SJSA1 (cell line): ENCODE measurements at regions not wholly inside any gene's neighbourhood (a gene's known extent, or its start where the extent isn't known, plus 50 kb on each side); places are given as distances from the start of the nearest gene placed in this dataset.
"Not testable (repeated sequence)": the region's sequence is repeated elsewhere in the genome, so short reads cannot be mapped to it uniquely, and the experiment has no call there.

ENCODE experiments used
- DNase-seq, 2 experiments: peaks; one replicate each; pipeline ENCODE4 v3.0.0-alpha.2; 2015 to 2020; ENCODE audit warnings: low spot score in 2 of 2, low read depth in 1 of 2
- H3K27ac ChIP-seq: fragments of 250-450 bp; sonication (Bioruptor Pico); 2 replicates; pipeline ENCODE4 v1.5.1; 2020; ENCODE audit warnings: mild to moderate bottlenecking, moderate library complexity
- H3K27me3 ChIP-seq: fragments of 250-450 bp; sonication (Bioruptor Pico); replicated peaks from 2 replicates; pipeline ENCODE4 v1.5.1; 2020; ENCODE audit warnings: mild to moderate bottlenecking, moderate library complexity
- H3K36me3 ChIP-seq: fragments of 250-450 bp; sonication (Bioruptor Pico); 2 replicates; pipeline ENCODE4 v1.5.1; 2020; ENCODE audit warnings: mild to moderate bottlenecking
- H3K4me1 ChIP-seq: fragments of 250-450 bp; sonication (Bioruptor Pico); replicated peaks from 2 replicates; pipeline ENCODE4 v1.6.1; 2021; ENCODE audit warnings: mild to moderate bottlenecking
- H3K4me3 ChIP-seq: fragments of 250-450 bp; sonication (Bioruptor Pico); 2 replicates; pipeline ENCODE4 v1.5.1; 2020; ENCODE audit warnings: mild to moderate bottlenecking
- H3K9me3 ChIP-seq: fragments of 250-450 bp; sonication (Bioruptor Pico); replicated peaks from 2 replicates; pipeline ENCODE4 v1.5.1; 2020; ENCODE audit warnings: mild to moderate bottlenecking

GRCh38 chr12:13336216-13336615 is 139.7 kb downstream of the EMP1 start:
- H3K4me1 ChIP-seq: no peaks in the 10 kb centered on the region
- H3K36me3 ChIP-seq: no peaks in the 10 kb centered on the region
- no peak overlapping the region for H3K4me3 ChIP-seq
- DNase-seq: no peak
- H3K27me3 ChIP-seq: no peaks in the 10 kb centered on the region
- H3K27ac ChIP-seq: no peak overlapping the region
- H3K9me3 ChIP-seq: no peaks in the 10 kb centered on the region

GRCh38 chr12:13328535-13328934 is 132.0 kb downstream of the EMP1 start:
- Histone ChIP-seq H3K4me1 (no peaks in the 10 kb centered on the region), H3K27me3 (no peaks in the 10 kb centered on the region), H3K27ac (no peak overlapping the region), H3K4me3 (no peak overlapping the region), H3K9me3 (no peaks in the 10 kb centered on the region), H3K36me3 (no peaks in the 10 kb centered on the region)
- no peak for DNase-seq

DNA sequence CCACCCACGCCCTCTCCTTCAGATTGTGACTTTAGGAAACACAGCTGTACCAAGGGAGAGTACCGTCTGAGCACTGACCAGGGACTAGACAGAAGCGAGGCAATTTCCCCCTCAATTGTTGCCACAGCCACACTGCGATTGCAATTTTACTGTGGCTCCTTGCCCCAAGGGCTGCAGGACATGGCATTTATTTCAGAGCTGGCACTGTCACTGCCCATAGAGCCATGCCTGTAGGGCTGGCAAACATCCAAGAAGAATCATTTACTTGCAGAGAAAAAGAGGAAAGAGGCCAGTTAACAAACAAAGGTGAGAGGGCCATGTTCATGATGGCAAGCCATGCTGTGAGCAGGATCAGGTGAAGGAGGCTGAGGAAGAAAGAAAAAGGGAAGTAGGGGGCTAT is 129.6 kb downstream of the EMP1 start:
- Histone ChIP-seq H3K9me3 (no peaks in the 10 kb centered on the region), H3K4me1 (no peaks in the 10 kb centered on the region), H3K27ac (no peak overlapping the region), H3K36me3 (no peaks in the 10 kb centered on the region), H3K4me3 (no peak overlapping the region), H3K27me3 (no peaks in the 10 kb centered on the region)
- no peak for DNase-seq

- H3K36me3 ChIP-seq, DNase-seq, H3K27ac ChIP-seq, H3K27me3 ChIP-seq, H3K4me1 ChIP-seq, H3K9me3 ChIP-seq, H3K4me3 ChIP-seq: not testable (repeated sequence)
These were observed 128.5 kb downstream of the EMP1 start for GRCh38 chr12:13325037-13325436.

DNA sequence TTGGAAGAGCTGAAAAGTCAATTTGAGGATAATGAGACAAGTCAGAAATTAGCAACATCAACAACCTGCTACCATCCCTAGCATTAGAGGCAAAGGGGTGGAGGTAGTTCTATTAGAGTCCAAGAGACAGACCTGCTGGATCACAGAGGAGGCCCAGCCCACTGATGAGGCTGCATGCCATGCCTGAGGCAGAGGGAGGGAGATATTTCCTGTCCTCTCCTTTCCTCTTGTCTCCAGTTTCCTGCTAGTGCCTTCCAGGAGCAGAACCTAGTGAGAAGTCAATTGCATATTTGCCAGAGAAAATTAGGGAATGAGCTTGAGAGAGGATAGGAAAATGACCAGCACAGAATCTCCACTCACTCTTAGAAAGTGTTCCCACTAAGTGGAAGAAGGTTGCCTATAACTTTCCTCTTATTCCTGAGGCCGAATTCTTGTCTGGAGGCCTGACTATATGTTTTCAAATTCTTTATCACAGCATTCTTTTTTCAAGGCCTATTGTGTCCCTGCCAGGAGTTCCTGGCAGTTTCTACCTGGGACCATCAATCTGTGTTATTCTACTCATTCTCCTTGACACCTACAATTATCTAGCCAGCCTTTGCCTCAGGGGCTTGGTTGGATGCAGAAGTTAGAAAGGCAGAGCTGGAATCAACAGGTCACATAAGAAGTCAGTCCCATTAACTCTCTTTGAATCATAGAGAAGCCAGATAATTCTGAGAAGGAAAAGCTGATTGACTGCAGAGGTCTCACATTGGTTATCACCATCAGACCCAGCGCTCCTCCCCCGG is 121.9 kb downstream of the EMP1 start:
- Histone ChIP-seq H3K4me3 (no peak overlapping the region), H3K27me3 (peaks cover 5% of the 10 kb centered on the region; the same call in 1 of the 2 replicates), H3K27ac (no peak overlapping the region), H3K9me3 (no peaks in the 10 kb centered on the region), H3K36me3 (no peaks in the 10 kb centered on the region), H3K4me1 (no peaks in the 10 kb centered on the region)
- no peak for DNase-seq

DNA sequence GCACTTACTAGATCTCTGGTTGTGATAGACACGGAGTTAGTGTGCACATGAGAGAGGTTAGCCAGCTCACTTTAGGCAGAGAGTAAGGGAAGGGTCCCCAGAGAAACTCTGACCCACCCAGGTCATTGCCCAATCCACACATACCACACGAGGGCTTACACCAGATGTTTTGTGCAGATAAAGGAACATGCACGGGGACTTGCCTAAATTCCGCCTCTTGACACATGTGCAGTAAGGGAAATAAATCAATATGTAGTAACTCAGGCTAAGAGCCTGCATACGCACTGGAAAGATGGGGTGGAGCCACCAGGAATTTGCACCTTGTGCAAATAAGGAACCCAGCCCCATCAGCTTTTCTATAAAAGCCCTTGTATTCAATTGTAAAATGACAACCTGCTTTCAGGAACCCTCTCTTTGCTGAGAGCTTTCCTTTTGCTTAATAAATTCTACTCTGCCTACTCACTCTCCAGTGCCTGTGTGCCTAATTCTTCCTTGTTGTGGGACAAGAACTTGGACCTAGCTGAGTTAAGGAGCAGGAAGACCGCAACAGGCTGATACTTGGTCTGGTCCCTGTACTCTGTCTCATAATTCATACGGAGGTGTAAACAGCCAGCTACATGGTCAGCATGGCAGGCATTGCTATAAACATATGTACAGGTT is 120.2 kb downstream of the EMP1 start:
- H3K4me1 ChIP-seq: no peaks in the 10 kb centered on the region
- DNase-seq: no peak
- H3K27ac ChIP-seq: no peak overlapping the region

GRCh38 chr12:13313886-13314285 is 117.4 kb downstream of the EMP1 start:
- no peaks in the 10 kb centered on the region for H3K4me1 ChIP-seq
- H3K4me3 ChIP-seq: no peak overlapping the region
- H3K9me3 ChIP-seq: no peaks in the 10 kb centered on the region
- H3K27ac ChIP-seq: no peak overlapping the region
- H3K27me3 ChIP-seq: peaks cover 9% of the 10 kb centered on the region; the same call in 1 of the 2 replicates
- H3K36me3 ChIP-seq: no peaks in the 10 kb centered on the region
- no peak for DNase-seq

More for the DNA sequence above, 120.2 kb downstream of the EMP1 start:
- Histone ChIP-seq H3K4me3 (no peak overlapping the region), H3K27me3 (peaks cover 9% of the 10 kb centered on the region; the same call in 1 of the 2 replicates), H3K36me3 (no peaks in the 10 kb centered on the region), H3K9me3 (no peaks in the 10 kb centered on the region)

GRCh38 chr12:13311551-13311950 is 115.0 kb downstream of the EMP1 start:
- H3K4me3 ChIP-seq: no peak overlapping the region
- no peak for DNase-seq
- peaks cover 9% of the 10 kb centered on the region; the same call in 1 of the 2 replicates for H3K27me3 ChIP-seq
- H3K27ac ChIP-seq: no peak overlapping the region
- H3K9me3 ChIP-seq: no peaks in the 10 kb centered on the region
- H3K36me3 ChIP-seq: no peaks in the 10 kb centered on the region
- H3K4me1 ChIP-seq: no peaks in the 10 kb centered on the region

DNA sequence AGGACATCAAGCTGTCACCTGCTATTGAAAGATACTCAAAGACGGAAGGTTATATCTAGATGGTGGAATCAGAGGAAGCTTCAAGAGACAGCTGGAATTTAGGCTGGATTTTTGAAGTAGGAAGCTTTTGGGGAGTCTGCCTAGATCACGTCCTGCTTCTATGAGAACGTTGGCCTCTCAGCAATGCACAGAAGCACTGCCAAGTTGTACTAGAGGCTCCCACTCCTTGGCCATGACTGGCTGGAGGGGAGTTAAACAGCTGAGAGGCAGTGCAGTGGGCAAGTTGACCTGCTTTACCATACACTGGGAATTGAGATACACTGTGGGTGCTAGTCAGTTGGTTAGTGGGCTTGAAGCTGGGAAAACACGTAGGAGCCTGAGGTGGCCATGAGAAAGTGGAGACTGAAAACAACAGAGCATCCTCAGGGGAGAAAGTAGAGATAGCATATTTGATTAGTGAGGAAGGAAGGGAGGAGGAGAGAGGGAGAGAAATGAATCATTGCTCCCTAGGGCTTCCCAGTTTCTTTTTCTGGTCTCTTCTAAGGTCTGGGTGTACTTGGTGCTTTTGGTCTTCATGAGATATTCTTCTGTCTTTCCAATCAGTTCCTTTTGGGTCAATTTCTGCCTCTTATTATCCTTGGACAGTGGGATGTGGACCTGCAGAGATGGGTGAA is 110.8 kb downstream of the EMP1 start:
- Histone ChIP-seq H3K9me3 (no peaks in the 10 kb centered on the region), H3K4me1 (no peaks in the 10 kb centered on the region), H3K27me3 (no peaks in the 10 kb centered on the region), H3K27ac (no peak overlapping the region), H3K36me3 (no peaks in the 10 kb centered on the region), H3K4me3 (no peak overlapping the region)
- DNase-seq: no peak

DNA sequence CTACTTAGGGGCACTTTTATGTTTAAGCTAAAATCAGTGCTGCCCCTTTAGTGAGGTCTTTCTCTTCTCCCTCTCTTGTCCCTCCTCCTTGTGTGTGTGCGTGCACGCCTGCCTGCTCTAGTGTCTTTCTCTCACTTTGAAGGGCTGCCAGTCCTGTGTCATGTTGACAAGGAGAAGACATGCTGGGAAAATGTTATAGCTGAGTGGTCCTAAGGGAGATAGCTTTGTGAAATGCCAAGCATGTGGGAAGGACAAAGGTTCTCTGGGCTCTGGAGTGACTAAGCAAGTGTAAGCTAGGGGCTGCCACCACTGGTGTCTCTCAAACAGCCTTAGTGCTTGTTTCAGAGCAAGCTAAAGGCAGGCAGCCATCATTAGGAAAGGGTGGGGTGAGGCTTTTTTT is 108.4 kb downstream of the EMP1 start:
- Histone ChIP-seq H3K36me3 (no peaks in the 10 kb centered on the region), H3K27me3 (no peaks in the 10 kb centered on the region), H3K4me3 (no peak overlapping the region), H3K27ac (no peak overlapping the region), H3K4me1 (no peaks in the 10 kb centered on the region), H3K9me3 (no peaks in the 10 kb centered on the region)
- DNase-seq: no peak

GRCh38 chr12:13299457-13299856 is 102.9 kb downstream of the EMP1 start:
- Histone ChIP-seq H3K4me1 (no peaks in the 10 kb centered on the region), H3K36me3 (no peaks in the 10 kb centered on the region), H3K27me3 (peaks cover 15% of the 10 kb centered on the region), H3K9me3 (no peaks in the 10 kb centered on the region), H3K4me3 (no peak overlapping the region), H3K27ac (no peak overlapping the region)
- no peak for DNase-seq

GRCh38 chr12:13293096-13293495 is 96.6 kb downstream of the EMP1 start:
- no peak for DNase-seq

GRCh38 chr12:13289653-13290289 is 93.2 kb downstream of the EMP1 start:
- Histone ChIP-seq H3K4me1 (no peaks in the 10 kb centered on the region), H3K9me3 (no peaks in the 10 kb centered on the region), H3K4me3 (no peak overlapping the region), H3K27me3 (peaks cover 14% of the 10 kb centered on the region), H3K27ac (no peak overlapping the region), H3K36me3 (no peaks in the 10 kb centered on the region)
- no peak for DNase-seq

More at GRCh38 chr12:13293096-13293495, 96.6 kb downstream of the EMP1 start:
- Histone ChIP-seq H3K4me3 (no peak overlapping the region), H3K36me3 (no peaks in the 10 kb centered on the region), H3K9me3 (no peaks in the 10 kb centered on the region), H3K27me3 (peaks cover 8% of the 10 kb centered on the region), H3K27ac (no peak overlapping the region), H3K4me1 (no peaks in the 10 kb centered on the region)
